SK-N-MC (cell line): ENCODE measurements at regions not wholly inside any gene's neighbourhood (a gene's known extent, or its start where the extent isn't known, plus 50 kb on each side); places are given as distances from the start of the nearest gene placed in this dataset.

Source experiments
- EZH2 ChIP-seq: fragments of 200-600 bp; sonication (generic); IDR thresholded peaks from one replicate; pipeline ENCODE4 v1.6.1; 2017; ENCODE audit warnings: antibody characterized with exemption
- FOXP2 ChIP-seq: optimal IDR thresholded peaks from 2 replicates; pipeline ENCODE3; 2011; ENCODE audit warnings: mild to moderate bottlenecking, moderate library complexity; ENCODE audit not compliant: insufficient read depth; ENCODE audit errors: extremely low read length, control extremely low read depth
- POLR2AphosphoS5 ChIP-seq: IDR thresholded peaks from 2 replicates; pipeline ENCODE4 v1.6.1; 2012; ENCODE audit warnings: mild to moderate bottlenecking, low read depth, low read length, borderline replicate concordance

- TF ChIP-seq POLR2AphosphoS5 (no peak), EZH2 (no peak), FOXP2 (no peak)
Measured at GRCh38 chr2:35530615-35531135, 824.9 kb upstream of the CRIM1 start.
